BLaER1 (cell line): ENCODE measurements at regions not wholly inside any gene's neighbourhood (a gene's known extent, or its start where the extent isn't known, plus 50 kb on each side); places are given as distances from the start of the nearest gene placed in this dataset.
"Not testable (repeated sequence)": the region's sequence is repeated elsewhere in the genome, so short reads cannot be mapped to it uniquely, and the experiment has no call there.

ENCODE experiments used
- H3K27ac ChIP-seq: shearing (Covaris generic); formaldehyde crosslinking; 2 replicates; pipeline ENCODE4 v1.8.1; 2022
- H3K27me3 ChIP-seq: shearing (Covaris generic); formaldehyde crosslinking; 2 replicates; pipeline ENCODE4 v1.8.1; 2022
- H3K36me3 ChIP-seq: shearing (Covaris generic); formaldehyde crosslinking; 2 replicates; pipeline ENCODE4 v1.8.1; 2022
- H3K4me1 ChIP-seq: shearing (Covaris generic); formaldehyde crosslinking; 2 replicates; pipeline ENCODE4 v1.8.1; 2022
- H3K4me2 ChIP-seq: shearing (Covaris generic); formaldehyde crosslinking; 2 replicates; pipeline ENCODE4 v1.8.1; 2022
- H3K4me3 ChIP-seq: shearing (Covaris generic); formaldehyde crosslinking; 2 replicates; pipeline ENCODE4 v1.8.1; 2022
- H3K9ac ChIP-seq: shearing (Covaris generic); formaldehyde crosslinking; 2 replicates; pipeline ENCODE4 v1.8.1; 2022
- H3K9me3 ChIP-seq: shearing (Covaris generic); formaldehyde crosslinking; 2 replicates; pipeline ENCODE4 v1.8.1; 2022
- H4K20me1 ChIP-seq: shearing (Covaris generic); formaldehyde crosslinking; 2 replicates; pipeline ENCODE4 v1.8.1; 2022
- Cebpa-rat ChIP-seq: shearing (Covaris generic); IDR thresholded peaks from 2 replicates; pipeline ENCODE4 v1.8.1; 2022

DNA sequence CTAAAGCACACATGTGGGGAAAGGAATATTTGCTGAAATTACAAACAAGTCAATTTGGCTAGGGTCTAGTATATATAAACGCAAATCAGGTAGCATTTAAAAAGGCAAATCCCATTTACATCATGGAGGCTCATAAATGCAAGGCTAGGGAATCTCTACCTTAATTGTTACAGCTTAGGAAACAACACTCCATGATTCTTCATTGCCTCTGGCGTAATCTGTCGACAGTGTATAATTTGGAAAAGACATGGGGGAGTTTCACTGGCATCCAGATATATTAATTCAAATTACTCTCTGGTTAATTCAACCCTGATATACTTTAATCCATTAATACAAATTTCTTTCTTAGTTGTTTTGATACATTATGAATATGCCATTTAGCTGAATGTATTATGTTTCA lies 1630.2 kb upstream of the FLRT2 start:
- Histone ChIP-seq H3K4me3 (no peak overlapping the region), H3K4me2 (no peak overlapping the region), H4K20me1 (no peaks in the 10 kb centered on the region), H3K27me3 (no peaks in the 10 kb centered on the region), H3K36me3 (no peaks in the 10 kb centered on the region), H3K9ac (no peak overlapping the region), H3K27ac (no peak overlapping the region), H3K9me3 (no peaks in the 10 kb centered on the region), H3K4me1 (no peaks in the 10 kb centered on the region)
- TF ChIP-seq Cebpa-rat, result no peak

DNA sequence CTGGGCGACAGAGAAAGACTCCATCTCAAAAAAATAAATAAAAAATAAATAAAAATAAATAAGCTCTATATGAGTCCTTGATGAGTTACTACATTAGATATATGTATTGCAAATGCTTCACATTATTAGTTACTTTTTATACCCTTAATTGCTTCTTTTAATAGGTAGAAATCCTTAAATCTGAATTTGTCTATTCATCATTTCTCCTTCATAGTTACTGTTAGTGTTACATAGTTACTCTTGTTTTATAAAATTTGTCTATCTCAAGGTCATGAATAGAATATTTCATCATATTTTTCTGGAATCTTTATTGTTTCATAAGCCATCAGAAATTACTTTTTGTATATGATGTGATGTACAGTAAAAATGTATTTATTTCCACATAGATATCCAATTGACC lies 1624.8 kb upstream of the FLRT2 start:
- Histone ChIP-seq H3K4me3 (no peak overlapping the region), H3K27ac (no peak overlapping the region), H3K9ac (no peak overlapping the region), H3K27me3 (no peaks in the 10 kb centered on the region), H4K20me1 (no peaks in the 10 kb centered on the region), H3K36me3 (no peaks in the 10 kb centered on the region), H3K4me1 (no peaks in the 10 kb centered on the region), H3K9me3 (no peaks in the 10 kb centered on the region), H3K4me2 (no peak overlapping the region)
- no peak for TF ChIP-seq Cebpa-rat

DNA sequence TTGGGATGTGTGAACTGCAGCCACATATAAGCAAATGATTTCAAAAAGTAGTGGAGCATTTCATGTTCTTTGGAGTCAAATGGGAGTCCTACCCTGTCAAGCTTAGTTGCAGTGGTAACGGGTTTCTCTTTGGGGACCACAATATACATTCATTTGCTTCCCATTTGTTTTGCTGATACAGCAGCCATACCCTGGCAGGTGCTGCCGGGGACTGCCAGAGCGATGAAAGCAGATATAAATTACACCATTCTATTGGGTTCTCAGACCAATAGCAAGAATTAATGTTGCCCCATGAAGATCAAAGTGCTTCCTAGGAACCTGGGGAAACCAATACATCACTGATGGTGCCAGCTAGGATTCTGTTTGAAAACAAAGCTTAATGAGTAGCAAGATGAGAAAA lies 1621.5 kb upstream of the FLRT2 start:
- Histone ChIP-seq H3K9me3 (no peaks in the 10 kb centered on the region), H3K4me1 (no peaks in the 10 kb centered on the region), H3K36me3 (no peaks in the 10 kb centered on the region), H3K4me2 (no peak overlapping the region), H3K27me3 (no peaks in the 10 kb centered on the region), H4K20me1 (no peaks in the 10 kb centered on the region), H3K27ac (no peak overlapping the region), H3K4me3 (no peak overlapping the region), H3K9ac (no peak overlapping the region)
- TF ChIP-seq Cebpa-rat, result no peak

DNA sequence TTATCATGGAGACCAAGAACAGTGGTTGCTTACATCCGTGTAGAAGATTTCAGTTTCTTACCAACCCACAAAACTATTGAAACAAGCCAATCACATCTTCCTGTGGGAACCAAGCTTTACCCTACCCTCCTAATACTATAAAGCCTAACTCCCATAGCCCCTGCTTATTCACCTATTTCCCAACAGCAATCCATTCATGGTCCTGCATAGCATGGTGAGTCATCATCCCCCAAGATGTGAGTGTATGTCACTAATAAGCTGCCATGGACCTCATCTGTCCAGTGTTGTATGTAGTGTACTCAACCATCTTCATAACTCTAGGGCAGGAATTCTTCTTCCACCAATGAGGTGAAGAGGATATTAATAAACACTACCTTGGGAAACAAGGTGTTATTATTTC lies 1620.4 kb upstream of the FLRT2 start:
- no peak for TF ChIP-seq Cebpa-rat
- no peak overlapping the region for H3K9ac ChIP-seq
- no peaks in the 10 kb centered on the region for H3K27me3 ChIP-seq

DNA sequence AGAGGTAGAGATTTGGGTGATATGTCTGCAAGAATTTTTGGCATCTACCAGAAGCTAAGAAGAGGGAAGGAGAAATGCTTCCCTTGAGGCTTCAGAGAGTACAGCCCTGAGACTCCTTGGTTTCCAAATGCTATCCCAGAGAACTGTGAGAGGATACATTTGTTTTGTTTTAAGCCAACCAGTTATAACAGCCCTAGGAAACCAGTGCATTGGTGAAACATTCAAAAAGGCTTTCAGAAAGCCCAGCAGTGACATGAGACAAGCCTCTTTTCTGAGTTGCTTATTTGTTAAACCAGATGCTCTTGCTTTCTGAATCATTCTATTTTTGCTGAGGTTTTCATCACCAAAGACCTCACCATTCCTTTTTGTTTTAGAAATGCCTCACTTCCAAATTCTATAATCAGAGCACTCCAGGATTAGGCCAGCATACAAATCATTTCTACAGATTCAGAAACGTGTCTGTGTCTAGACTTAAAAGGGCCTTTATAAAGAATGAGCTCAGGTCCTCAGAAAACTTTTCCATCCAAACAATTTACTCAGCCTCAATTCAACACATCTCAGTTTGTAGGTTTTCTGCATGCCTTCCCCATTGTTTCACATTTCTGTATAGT lies 1617.8 kb upstream of the FLRT2 start:
- Histone ChIP-seq H3K36me3 (no peaks in the 10 kb centered on the region), H3K9ac (no peak overlapping the region), H3K27ac (no peak overlapping the region), H3K4me3 (no peak overlapping the region), H3K9me3 (no peaks in the 10 kb centered on the region), H3K4me2 (no peak overlapping the region), H3K27me3 (no peaks in the 10 kb centered on the region), H4K20me1 (no peaks in the 10 kb centered on the region), H3K4me1 (no peaks in the 10 kb centered on the region)
- no peak for TF ChIP-seq Cebpa-rat

More for the DNA sequence above, 1620.4 kb upstream of the FLRT2 start:
- H3K27ac ChIP-seq, result no peak overlapping the region
- H3K9me3 ChIP-seq, result no peaks in the 10 kb centered on the region
- H3K4me1 ChIP-seq, result no peaks in the 10 kb centered on the region
- H3K4me2 ChIP-seq, result no peak overlapping the region
- no peaks in the 10 kb centered on the region for H4K20me1 ChIP-seq
- no peak overlapping the region for H3K4me3 ChIP-seq
- no peaks in the 10 kb centered on the region for H3K36me3 ChIP-seq

DNA sequence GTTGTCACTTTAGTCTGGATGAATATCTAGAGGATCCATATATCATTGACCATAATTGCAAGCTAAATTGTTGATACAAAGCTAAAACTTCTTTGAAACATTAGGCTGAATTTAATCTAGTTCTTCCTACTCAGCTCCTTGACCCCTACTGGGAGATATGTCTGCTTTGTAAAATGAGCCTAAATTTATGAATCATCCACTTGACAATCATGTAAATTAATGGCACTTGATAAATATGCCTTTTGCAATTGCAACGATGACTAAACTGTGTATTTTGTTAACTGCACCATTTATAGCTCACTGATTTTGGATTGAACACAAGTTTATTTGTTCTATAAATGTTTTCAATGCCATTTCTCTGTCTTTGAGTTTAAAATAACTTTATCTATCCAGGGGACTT lies 1616.5 kb upstream of the FLRT2 start:
- Histone ChIP-seq H4K20me1 (no peaks in the 10 kb centered on the region), H3K9ac (no peak overlapping the region), H3K9me3 (no peaks in the 10 kb centered on the region), H3K4me2 (no peak overlapping the region), H3K4me3 (no peak overlapping the region), H3K27me3 (no peaks in the 10 kb centered on the region), H3K36me3 (no peaks in the 10 kb centered on the region), H3K27ac (no peak overlapping the region), H3K4me1 (no peaks in the 10 kb centered on the region)
- no peak for TF ChIP-seq Cebpa-rat

DNA sequence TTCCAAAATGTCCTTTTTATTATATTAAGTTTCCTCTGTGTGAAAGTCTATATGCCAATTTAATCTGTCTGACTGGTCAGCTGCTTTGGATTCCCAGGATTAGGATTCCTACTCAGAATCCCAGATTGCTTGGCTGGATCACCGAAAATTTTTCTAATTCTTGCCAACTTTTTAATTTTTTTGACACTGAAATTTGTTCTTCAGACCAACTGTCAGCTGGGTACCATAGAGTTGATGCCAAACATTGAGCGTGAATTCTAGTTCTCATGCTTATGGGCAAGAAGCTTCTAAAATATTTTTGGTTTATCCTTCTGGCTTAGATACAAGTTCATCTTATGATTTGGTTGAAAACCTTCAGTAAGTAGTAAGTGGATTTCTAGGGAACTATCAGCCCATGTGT lies 1611.4 kb upstream of the FLRT2 start:
- TF ChIP-seq Cebpa-rat, result no peak
- Histone ChIP-seq H3K9ac (no peak overlapping the region), H3K4me1 (no peaks in the 10 kb centered on the region), H3K4me3 (no peak overlapping the region), H4K20me1 (no peaks in the 10 kb centered on the region), H3K27ac (no peak overlapping the region), H3K27me3 (no peaks in the 10 kb centered on the region), H3K9me3 (no peaks in the 10 kb centered on the region), H3K4me2 (no peak overlapping the region), H3K36me3 (no peaks in the 10 kb centered on the region)

DNA sequence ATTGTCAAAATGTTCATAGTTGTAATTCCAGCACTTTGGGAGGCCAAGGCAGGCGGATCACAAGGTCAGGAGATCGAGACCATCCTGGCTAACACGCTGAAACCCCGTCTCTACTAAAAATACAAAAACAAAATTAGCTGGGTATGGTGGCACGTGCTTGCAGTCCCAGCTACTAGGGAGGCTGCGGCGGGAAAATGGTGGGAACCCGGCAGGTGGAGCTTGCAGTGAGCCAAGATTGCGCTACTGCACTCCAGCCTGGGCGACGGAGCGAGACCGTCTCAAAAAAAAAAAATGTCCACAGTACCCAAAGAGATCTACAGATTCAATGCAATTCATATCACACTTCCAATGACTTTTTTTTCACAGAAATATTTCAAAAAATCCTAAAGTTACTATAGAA lies 1610.3 kb upstream of the FLRT2 start:
- H3K36me3 ChIP-seq, H3K4me3 ChIP-seq, H4K20me1 ChIP-seq, H3K9me3 ChIP-seq, H3K9ac ChIP-seq, H3K4me1 ChIP-seq, H3K27me3 ChIP-seq, H3K4me2 ChIP-seq, H3K27ac ChIP-seq: not testable (repeated sequence)

DNA sequence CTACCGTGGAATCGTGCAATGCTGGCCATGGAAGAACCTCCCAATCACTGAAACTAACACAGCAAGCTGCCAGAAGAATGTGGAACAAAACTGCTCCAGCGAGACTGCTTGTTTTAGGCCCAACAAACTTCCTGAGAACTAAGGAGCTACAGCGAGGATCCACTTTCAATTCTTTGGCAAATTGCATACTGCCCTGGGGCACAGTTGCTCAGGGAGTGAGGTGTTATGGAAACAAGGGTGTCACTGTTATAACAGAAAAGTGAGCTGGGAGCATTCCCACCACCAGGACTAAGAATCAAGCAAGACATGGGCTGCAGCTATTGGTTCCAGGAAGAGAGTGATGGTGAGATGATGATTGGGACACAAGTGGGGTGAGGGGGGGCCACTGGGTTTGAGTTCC lies 1606.1 kb upstream of the FLRT2 start:
- Histone ChIP-seq H3K4me1 (no peaks in the 10 kb centered on the region), H3K9ac (no peak overlapping the region), H3K36me3 (no peaks in the 10 kb centered on the region), H3K9me3 (no peaks in the 10 kb centered on the region), H3K4me3 (no peak overlapping the region), H3K4me2 (no peak overlapping the region), H3K27me3 (no peaks in the 10 kb centered on the region), H4K20me1 (no peaks in the 10 kb centered on the region), H3K27ac (no peak overlapping the region)
- no peak for TF ChIP-seq Cebpa-rat

DNA sequence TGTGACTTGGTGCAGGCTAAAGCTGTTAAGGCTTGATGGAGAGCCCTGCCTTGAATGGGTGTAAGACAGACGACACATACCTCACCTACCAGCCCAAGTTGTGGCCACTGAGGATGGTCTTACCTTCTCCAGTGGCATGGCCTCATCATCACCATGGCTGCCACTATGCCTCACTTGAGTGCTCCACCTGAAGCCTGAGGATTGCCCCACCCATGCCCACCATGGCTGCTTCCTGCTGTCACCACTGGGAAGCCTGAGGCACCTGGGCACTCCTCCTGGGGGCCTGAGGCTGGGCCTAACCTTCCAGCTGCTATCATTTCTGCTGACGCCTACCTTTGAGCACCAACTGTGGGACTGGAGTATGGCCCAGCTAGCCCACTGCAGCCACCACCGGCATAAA lies 1605.7 kb upstream of the FLRT2 start:
- H4K20me1 ChIP-seq, result no peaks in the 10 kb centered on the region
- no peaks in the 10 kb centered on the region for H3K27me3 ChIP-seq
- no peak overlapping the region for H3K27ac ChIP-seq

DNA sequence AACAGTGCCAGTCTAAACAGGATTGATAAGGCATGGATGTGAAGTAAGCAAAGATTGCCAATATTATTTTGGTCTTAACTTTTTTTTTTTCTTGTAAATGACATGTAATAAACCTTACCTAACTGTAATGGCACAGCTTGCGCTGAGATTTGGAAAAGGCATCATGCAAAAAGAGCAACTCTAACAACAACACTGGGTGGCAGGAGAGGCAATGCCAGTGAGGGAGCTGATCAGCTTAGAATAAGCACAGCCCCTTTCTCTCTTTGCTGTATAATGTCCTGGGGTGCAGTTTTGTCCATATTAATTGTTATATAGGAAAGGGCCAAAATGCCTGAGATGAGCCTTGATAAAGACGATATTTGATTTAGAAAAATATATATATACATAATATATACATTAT lies 1589.7 kb upstream of the FLRT2 start:
- Histone ChIP-seq H3K27ac (no peak overlapping the region), H3K9me3 (peaks cover 18% of the 10 kb centered on the region), H3K4me2 (no peak overlapping the region), H3K27me3 (no peaks in the 10 kb centered on the region), H3K4me1 (no peaks in the 10 kb centered on the region), H3K36me3 (no peaks in the 10 kb centered on the region), H4K20me1 (no peaks in the 10 kb centered on the region), H3K4me3 (no peak overlapping the region), H3K9ac (no peak overlapping the region)
- no peak for TF ChIP-seq Cebpa-rat

More for the DNA sequence above, 1605.7 kb upstream of the FLRT2 start:
- Histone ChIP-seq H3K36me3 (no peaks in the 10 kb centered on the region), H3K9ac (no peak overlapping the region), H3K9me3 (no peaks in the 10 kb centered on the region), H3K4me1 (no peaks in the 10 kb centered on the region), H3K4me2 (no peak overlapping the region), H3K4me3 (no peak overlapping the region)
- TF ChIP-seq Cebpa-rat, result no peak
